WTC11 (cell line): ENCODE measurements at regions not wholly inside any gene's neighbourhood (a gene's known extent, or its start where the extent isn't known, plus 50 kb on each side); places are given as distances from the start of the nearest gene placed in this dataset.

Experiments
- ATAC-seq: fragments of 200-7000 bp; cut with Tn5 transposase; 2 replicates; pipeline ENCODE4 v1.10.0; 2021; ENCODE audit warnings: mild to moderate bottlenecking, moderate library complexity
- CTCF ChIA-PET: fragments of 300-600 bp; sonication (Branson Sonifier 250); formaldehyde crosslinking; loops from one replicate; lab custom pipeline; 2021; ENCODE audit warnings: antibody characterized with exemption; lab: Charles Lee
- POLR2A ChIA-PET: fragments of 350-600 bp; sonication (Branson Sonifier 250); formaldehyde crosslinking; loops from one replicate; lab custom pipeline; 2021; ENCODE audit warnings: antibody characterized with exemption; lab: Charles Lee
- DNase-seq: peaks from one replicate; pipeline ENCODE4 v3.0.0; 2021; ENCODE audit warnings: low spot score
- H3K27ac Mint-ChIP-seq: 2 replicates; pipeline ENCODE4 v1.8.0; 2021; ENCODE audit warnings: mixed read lengths
- H3K27me3 Mint-ChIP-seq: 2 replicates; pipeline ENCODE4 v1.8.0; 2021; ENCODE audit warnings: low read depth, mild to moderate bottlenecking, moderate library complexity, mixed read lengths
- H3K36me3 Mint-ChIP-seq: 2 replicates; pipeline ENCODE4 v1.8.0; 2021; ENCODE audit warnings: mixed read lengths
- H3K4me1 Mint-ChIP-seq: 2 replicates; pipeline ENCODE4 v1.8.0; 2022; ENCODE audit warnings: mixed read lengths
- H3K4me3 Mint-ChIP-seq: 2 replicates; pipeline ENCODE4 v1.8.0; 2021; ENCODE audit warnings: mild to moderate bottlenecking, moderate library complexity, mixed read lengths
- H3K9me3 Mint-ChIP-seq: 2 replicates; pipeline ENCODE4 v1.8.0; 2021; ENCODE audit warnings: mixed read lengths
- CREB1 ChIP-seq: sonication (generic); formaldehyde crosslinking; IDR thresholded peaks from 2 replicates; pipeline ENCODE4 v1.8.0; 2023; ENCODE audit warnings: mild to moderate bottlenecking, missing genetic modification reagents
- CREM ChIP-seq: sonication (generic); formaldehyde crosslinking; IDR thresholded peaks from 2 replicates; pipeline ENCODE4 v1.8.1; 2022; ENCODE audit warnings: mild to moderate bottlenecking, missing genetic modification reagents, moderate library complexity
- FOXJ3 ChIP-seq: sonication (generic); formaldehyde crosslinking; IDR thresholded peaks from 2 replicates; pipeline ENCODE4 v1.9.0; 2021; ENCODE audit warnings: missing genetic modification reagents, mild to moderate bottlenecking, borderline replicate concordance
- GABPB1 ChIP-seq: sonication (generic); formaldehyde crosslinking; IDR thresholded peaks from 2 replicates; pipeline ENCODE4 v1.8.1; 2023; ENCODE audit warnings: mild to moderate bottlenecking, missing genetic modification reagents
- GRHL2 ChIP-seq: fragments of 250-450 bp; sonication (Bioruptor Pico); IDR thresholded peaks from 2 replicates; pipeline ENCODE4 v1.8.0; 2022; ENCODE audit warnings: mild to moderate bottlenecking, moderate library complexity; ENCODE audit not compliant: insufficient replicate concordance, severe bottlenecking
- GTF2I ChIP-seq: fragments of 250-450 bp; sonication (Bioruptor Pico); conservative IDR thresholded peaks from 2 replicates; pipeline ENCODE4 v1.4.0; 2021; ENCODE audit warnings: mild to moderate bottlenecking
- HMGA2 ChIP-seq: fragments of 250-450 bp; sonication (Bioruptor Pico); IDR thresholded peaks from 2 replicates; pipeline ENCODE4 v1.4.0; 2021; ENCODE audit warnings: mild to moderate bottlenecking, moderate library complexity
- KAT7 ChIP-seq: sonication (generic); formaldehyde crosslinking; IDR thresholded peaks from 2 replicates; pipeline ENCODE4 v1.8.1; 2023; ENCODE audit warnings: missing genetic modification reagents, mild to moderate bottlenecking, borderline replicate concordance
- NFE2L1 ChIP-seq: sonication (generic); formaldehyde crosslinking; IDR thresholded peaks from 2 replicates; pipeline ENCODE4 v1.8.1; 2023; ENCODE audit warnings: missing genetic modification reagents
- NR2C2 ChIP-seq: sonication (generic); formaldehyde crosslinking; IDR thresholded peaks from 2 replicates; pipeline ENCODE4 v1.8.0; 2022; ENCODE audit warnings: mild to moderate bottlenecking, missing genetic modification reagents
- PRRX2 ChIP-seq: fragments of 250-450 bp; sonication (Bioruptor Pico); IDR thresholded peaks from 2 replicates; pipeline ENCODE4 v1.8.0; 2021; ENCODE audit warnings: mild to moderate bottlenecking
- RORB ChIP-seq: fragments of 250-450 bp; sonication (Bioruptor Pico); IDR thresholded peaks from 2 replicates; pipeline ENCODE4 v1.9.0; 2021; ENCODE audit warnings: mild to moderate bottlenecking
- SMAD4 ChIP-seq: sonication (generic); formaldehyde crosslinking; IDR thresholded peaks from 2 replicates; pipeline ENCODE4 v1.8.0; 2022; ENCODE audit warnings: mild to moderate bottlenecking, missing genetic modification reagents
- SOX15 ChIP-seq: fragments of 250-450 bp; sonication (Bioruptor Pico); IDR thresholded peaks from 2 replicates; pipeline ENCODE4 v1.9.0; 2021; ENCODE audit warnings: mild to moderate bottlenecking
- TEAD4 ChIP-seq: sonication (generic); formaldehyde crosslinking; IDR thresholded peaks from 2 replicates; pipeline ENCODE4 v1.8.0; 2022; ENCODE audit warnings: mild to moderate bottlenecking, missing genetic modification reagents
- TP53 ChIP-seq: sonication (generic); formaldehyde crosslinking; IDR thresholded peaks from 2 replicates; pipeline ENCODE4 v1.8.1; 2023; ENCODE audit warnings: mild to moderate bottlenecking, missing genetic modification reagents
- ZNF138 ChIP-seq: sonication (generic); formaldehyde crosslinking; conservative IDR thresholded peaks from 2 replicates; pipeline ENCODE4 v1.8.1; 2022; ENCODE audit warnings: mild to moderate bottlenecking, moderate library complexity, missing genetic modification reagents
- ZNF219 ChIP-seq: sonication (generic); formaldehyde crosslinking; IDR thresholded peaks from 2 replicates; pipeline ENCODE4 v1.8.0; 2023; ENCODE audit warnings: missing genetic modification reagents, mild to moderate bottlenecking, borderline replicate concordance
- ZNF232 ChIP-seq: sonication (generic); formaldehyde crosslinking; IDR thresholded peaks from 2 replicates; pipeline ENCODE4 v1.8.0; 2022; ENCODE audit warnings: mild to moderate bottlenecking, missing genetic modification reagents
- ZNF263 ChIP-seq: sonication (generic); formaldehyde crosslinking; IDR thresholded peaks from 2 replicates; pipeline ENCODE4 v1.8.1; 2022; ENCODE audit warnings: low read depth, mild to moderate bottlenecking, moderate library complexity, missing genetic modification reagents
- ZNF317 ChIP-seq: sonication (generic); formaldehyde crosslinking; IDR thresholded peaks from 2 replicates; pipeline ENCODE4 v1.8.1; 2023; ENCODE audit warnings: low read depth, mild to moderate bottlenecking, moderate library complexity, missing genetic modification reagents, borderline replicate concordance
- ZNF423 ChIP-seq: fragments of 250-450 bp; sonication (Bioruptor Pico); IDR thresholded peaks from 2 replicates; pipeline ENCODE4 v2.1.2; 2022; ENCODE audit warnings: mild to moderate bottlenecking, moderate library complexity
- ZNF671 ChIP-seq: fragments of 250-450 bp; sonication (Bioruptor Pico); IDR thresholded peaks from 2 replicates; pipeline ENCODE4 v1.8.0; 2021; ENCODE audit warnings: mild to moderate bottlenecking
- TF ChIP-seq, protein P1 (sequence below): sonication (generic); formaldehyde crosslinking; IDR thresholded peaks from 2 replicates; pipeline ENCODE4 v1.8.0; 2022; ENCODE audit warnings: mild to moderate bottlenecking, missing genetic modification reagents
- TF ChIP-seq, protein P2 (sequence below): sonication (generic); formaldehyde crosslinking; IDR thresholded peaks from 2 replicates; pipeline ENCODE4 v1.8.1; 2022; ENCODE audit warnings: missing genetic modification reagents, borderline replicate concordance
- TF ChIP-seq, protein P3 (sequence below): sonication (generic); formaldehyde crosslinking; IDR thresholded peaks from 2 replicates; pipeline ENCODE4 v1.8.1; 2022; ENCODE audit warnings: low read depth, missing genetic modification reagents, borderline replicate concordance
- TF ChIP-seq, protein P4 (sequence below): sonication (generic); formaldehyde crosslinking; IDR thresholded peaks from 2 replicates; pipeline ENCODE4 v1.8.0; 2022; ENCODE audit warnings: missing genetic modification reagents
- TF ChIP-seq, protein P5 (sequence below): fragments of 250-450 bp; sonication (Bioruptor Pico); conservative IDR thresholded peaks from 2 replicates; pipeline ENCODE4 v1.9.0; 2021; ENCODE audit warnings: mild to moderate bottlenecking
- TF ChIP-seq, protein P6 (sequence below): sonication (generic); formaldehyde crosslinking; IDR thresholded peaks from 2 replicates; pipeline ENCODE4 v1.8.1; 2023; ENCODE audit warnings: mild to moderate bottlenecking, missing genetic modification reagents, moderate library complexity
- TF ChIP-seq, protein P7 (sequence below): sonication (generic); formaldehyde crosslinking; IDR thresholded peaks from 2 replicates; pipeline ENCODE4 v1.8.1; 2022; ENCODE audit warnings: mild to moderate bottlenecking, missing genetic modification reagents, moderate library complexity, borderline replicate concordance

DNA sequence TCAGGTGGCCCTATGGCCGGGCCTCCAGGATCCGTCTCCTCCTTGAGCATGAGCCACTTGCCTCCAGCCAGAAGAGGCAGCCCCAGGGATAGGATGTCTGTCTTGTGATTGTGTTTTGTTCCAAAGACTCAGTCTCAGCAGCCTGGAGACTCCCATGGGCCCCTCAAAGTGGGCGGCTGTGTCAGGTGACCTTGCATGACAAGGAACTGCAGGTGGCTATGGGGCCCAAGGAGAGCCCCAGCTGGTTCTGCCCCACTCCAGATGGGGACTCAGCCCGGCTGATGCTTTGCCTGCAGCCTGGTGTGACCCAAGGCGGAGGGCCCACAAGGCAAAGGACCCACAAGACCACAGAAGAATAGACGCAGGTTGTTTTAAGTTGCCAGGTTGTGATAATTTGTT, 284.3 kb upstream of the IRX4 start (continued):
- TF ChIP-seq GTF2I (no peak), NFE2L1 (CRISPR knock-in tag) (no peak), TP53 (CRISPR knock-in tag) (no peak), ZNF317 (CRISPR knock-in tag) (no peak)
- TF ChIP-seq, protein P1, sequence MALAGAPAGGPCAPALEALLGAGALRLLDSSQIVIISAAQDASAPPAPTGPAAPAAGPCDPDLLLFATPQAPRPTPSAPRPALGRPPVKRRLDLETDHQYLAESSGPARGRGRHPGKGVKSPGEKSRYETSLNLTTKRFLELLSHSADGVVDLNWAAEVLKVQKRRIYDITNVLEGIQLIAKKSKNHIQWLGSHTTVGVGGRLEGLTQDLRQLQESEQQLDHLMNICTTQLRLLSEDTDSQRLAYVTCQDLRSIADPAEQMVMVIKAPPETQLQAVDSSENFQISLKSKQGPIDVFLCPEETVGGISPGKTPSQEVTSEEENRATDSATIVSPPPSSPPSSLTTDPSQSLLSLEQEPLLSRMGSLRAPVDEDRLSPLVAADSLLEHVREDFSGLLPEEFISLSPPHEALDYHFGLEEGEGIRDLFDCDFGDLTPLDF (CRISPR knock-in tag) = no peak
- TF ChIP-seq, protein P2, sequence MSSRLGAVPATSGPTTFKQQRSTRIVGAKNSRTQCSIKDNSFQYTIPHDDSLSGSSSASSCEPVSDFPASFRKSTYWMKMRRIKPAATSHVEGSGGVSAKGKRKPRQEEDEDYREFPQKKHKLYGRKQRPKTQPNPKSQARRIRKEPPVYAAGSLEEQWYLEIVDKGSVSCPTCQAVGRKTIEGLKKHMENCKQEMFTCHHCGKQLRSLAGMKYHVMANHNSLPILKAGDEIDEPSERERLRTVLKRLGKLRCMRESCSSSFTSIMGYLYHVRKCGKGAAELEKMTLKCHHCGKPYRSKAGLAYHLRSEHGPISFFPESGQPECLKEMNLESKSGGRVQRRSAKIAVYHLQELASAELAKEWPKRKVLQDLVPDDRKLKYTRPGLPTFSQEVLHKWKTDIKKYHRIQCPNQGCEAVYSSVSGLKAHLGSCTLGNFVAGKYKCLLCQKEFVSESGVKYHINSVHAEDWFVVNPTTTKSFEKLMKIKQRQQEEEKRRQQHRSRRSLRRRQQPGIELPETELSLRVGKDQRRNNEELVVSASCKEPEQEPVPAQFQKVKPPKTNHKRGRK = no peak
- TF ChIP-seq, protein P3, sequence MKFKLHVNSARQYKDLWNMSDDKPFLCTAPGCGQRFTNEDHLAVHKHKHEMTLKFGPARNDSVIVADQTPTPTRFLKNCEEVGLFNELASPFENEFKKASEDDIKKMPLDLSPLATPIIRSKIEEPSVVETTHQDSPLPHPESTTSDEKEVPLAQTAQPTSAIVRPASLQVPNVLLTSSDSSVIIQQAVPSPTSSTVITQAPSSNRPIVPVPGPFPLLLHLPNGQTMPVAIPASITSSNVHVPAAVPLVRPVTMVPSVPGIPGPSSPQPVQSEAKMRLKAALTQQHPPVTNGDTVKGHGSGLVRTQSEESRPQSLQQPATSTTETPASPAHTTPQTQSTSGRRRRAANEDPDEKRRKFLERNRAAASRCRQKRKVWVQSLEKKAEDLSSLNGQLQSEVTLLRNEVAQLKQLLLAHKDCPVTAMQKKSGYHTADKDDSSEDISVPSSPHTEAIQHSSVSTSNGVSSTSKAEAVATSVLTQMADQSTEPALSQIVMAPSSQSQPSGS (CRISPR knock-in tag) = no peak

DNA sequence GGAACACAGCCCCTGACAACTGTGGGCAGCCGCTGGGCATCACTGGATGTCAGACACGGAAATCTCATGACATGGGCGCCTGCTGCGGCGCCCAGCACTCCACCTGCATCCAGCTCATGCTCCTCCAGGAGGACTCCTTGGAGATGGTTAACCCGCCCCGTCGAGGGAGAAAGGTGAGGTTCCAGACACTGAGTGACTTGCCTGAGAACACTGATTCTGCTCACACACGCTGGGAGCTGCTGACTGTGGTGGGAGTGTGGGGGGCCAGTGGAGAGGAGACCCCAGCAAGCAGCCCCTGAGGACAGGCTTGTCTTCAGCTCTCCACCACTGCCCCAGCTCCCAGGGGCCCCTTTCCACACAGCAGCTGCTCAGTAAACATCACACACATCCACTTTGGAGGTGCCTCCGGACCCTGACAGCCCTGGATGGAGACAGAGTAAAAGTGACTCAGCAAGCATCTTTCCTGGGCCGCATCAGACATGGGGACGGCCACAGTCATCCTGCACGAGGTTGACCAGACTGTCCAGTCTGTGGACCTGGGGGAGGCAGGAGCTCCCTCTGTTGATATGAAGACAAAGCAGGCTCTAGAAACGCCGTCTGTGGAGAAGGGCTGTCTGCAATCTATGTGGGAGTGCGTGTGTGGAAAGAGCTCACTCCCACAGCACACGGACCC, 283.7 kb upstream of the IRX4 start:
- CTCF ChIA-PET = no interaction called here

DNA sequence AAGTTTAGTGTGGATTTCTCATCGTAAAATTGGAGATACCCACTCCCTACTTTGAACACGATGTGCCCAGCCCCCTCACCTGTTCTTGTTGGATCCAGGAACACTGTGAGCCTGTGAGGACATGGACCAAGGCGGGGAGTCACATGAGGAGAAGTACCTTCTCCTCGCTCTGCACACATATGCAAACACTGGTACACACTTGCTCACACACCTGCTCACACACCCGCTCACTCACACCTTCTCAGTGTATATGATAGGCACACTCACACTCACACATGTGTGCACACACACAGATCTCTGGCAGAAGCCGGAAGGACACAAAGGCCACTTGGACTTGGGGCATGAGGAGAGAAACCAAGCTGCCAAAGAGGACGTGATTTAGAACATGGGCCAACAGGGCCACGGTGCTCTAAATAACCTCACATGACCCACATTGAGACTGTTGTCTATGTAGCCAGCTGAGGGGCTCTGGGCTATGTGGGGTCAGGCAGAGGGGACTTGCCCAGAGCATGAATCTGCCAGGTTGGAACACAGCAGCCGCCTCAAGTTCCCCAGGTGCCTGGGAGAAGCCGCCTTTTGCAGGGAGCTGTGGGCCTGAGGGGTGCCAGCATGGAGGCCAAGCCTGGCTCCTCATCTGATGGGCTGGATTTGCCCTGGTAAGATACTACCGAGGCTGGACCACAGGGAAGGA, 283.0 kb upstream of the IRX4 start:
- H3K4me3 Mint-ChIP-seq = no peak overlapping the region
- DNase-seq (no peak), ATAC-seq (no peak)
- ChIA-PET POLR2A (no interaction called here), CTCF (no interaction called here)
- H3K4me1 Mint-ChIP-seq = peaks cover 29% of the 10 kb centered on the region
- no peaks in the 10 kb centered on the region; the same call in 1 of the 2 replicates for H3K27me3 Mint-ChIP-seq
- H3K36me3 Mint-ChIP-seq = no peaks in the 10 kb centered on the region
- H3K9me3 Mint-ChIP-seq = peaks cover 3% of the 10 kb centered on the region; the same call in 1 of the 2 replicates
- no peak overlapping the region for H3K27ac Mint-ChIP-seq
- no peak for TF ChIP-seq ZNF423 (CRISPR knock-in tag)
- no peak for TF ChIP-seq PRRX2
- no peak for TF ChIP-seq SMAD4 (CRISPR knock-in tag)
- TF ChIP-seq, protein P4, sequence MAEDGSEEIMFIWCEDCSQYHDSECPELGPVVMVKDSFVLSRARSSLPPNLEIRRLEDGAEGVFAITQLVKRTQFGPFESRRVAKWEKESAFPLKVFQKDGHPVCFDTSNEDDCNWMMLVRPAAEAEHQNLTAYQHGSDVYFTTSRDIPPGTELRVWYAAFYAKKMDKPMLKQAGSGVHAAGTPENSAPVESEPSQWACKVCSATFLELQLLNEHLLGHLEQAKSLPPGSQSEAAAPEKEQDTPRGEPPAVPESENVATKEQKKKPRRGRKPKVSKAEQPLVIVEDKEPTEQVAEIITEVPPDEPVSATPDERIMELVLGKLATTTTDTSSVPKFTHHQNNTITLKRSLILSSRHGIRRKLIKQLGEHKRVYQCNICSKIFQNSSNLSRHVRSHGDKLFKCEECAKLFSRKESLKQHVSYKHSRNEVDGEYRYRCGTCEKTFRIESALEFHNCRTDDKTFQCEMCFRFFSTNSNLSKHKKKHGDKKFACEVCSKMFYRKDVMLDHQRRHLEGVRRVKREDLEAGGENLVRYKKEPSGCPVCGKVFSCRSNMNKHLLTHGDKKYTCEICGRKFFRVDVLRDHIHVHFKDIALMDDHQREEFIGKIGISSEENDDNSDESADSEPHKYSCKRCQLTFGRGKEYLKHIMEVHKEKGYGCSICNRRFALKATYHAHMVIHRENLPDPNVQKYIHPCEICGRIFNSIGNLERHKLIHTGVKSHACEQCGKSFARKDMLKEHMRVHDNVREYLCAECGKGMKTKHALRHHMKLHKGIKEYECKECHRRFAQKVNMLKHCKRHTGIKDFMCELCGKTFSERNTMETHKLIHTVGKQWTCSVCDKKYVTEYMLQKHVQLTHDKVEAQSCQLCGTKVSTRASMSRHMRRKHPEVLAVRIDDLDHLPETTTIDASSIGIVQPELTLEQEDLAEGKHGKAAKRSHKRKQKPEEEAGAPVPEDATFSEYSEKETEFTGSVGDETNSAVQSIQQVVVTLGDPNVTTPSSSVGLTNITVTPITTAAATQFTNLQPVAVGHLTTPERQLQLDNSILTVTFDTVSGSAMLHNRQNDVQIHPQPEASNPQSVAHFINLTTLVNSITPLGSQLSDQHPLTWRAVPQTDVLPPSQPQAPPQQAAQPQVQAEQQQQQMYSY (CRISPR knock-in tag) = no peak
- TF ChIP-seq, protein P5, sequence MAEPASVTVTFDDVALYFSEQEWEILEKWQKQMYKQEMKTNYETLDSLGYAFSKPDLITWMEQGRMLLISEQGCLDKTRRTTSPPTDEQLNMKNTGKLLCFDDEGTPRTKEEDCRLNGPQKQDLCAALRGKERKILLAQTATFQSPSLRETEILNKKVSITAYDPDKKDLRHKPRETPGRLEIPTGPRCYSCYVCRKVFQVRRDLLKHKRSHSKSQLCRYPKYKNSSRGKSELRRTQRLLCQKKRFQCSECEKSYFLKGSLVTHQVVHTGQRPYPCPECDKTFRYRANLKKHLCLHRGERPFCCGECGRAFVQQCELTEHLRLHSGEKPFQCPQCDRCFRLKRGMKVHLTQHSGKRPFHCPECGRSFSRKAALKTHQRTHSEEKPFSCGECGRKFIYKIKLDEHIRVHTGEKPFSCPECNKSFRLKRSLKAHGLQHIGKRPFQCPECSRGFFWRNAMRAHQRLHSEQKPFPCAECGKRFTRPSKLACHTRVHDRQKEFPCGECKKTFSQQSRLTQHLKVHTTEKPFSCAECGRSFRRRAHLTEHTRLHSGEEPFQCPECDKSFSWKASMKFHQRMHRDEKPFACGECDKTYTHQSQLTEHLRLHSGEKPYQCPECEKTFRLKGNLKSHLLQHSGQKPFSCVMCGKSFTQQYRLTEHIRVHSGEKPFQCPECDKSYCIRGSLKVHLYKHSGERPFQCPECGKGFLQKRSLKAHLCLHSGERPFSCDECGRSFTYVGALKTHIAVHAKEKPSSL (CRISPR knock-in tag) = no peak
- TF ChIP-seq GABPB1 = no peak
- TF ChIP-seq ZNF232 (CRISPR knock-in tag) = no peak

More for the DNA sequence above, 283.7 kb upstream of the IRX4 start:
- H3K27me3 Mint-ChIP-seq = no peaks in the 10 kb centered on the region; the same call in 1 of the 2 replicates
- H3K4me3 Mint-ChIP-seq = no peak overlapping the region
- H3K4me1 Mint-ChIP-seq = peaks cover 31% of the 10 kb centered on the region
- peaks cover 2% of the 10 kb centered on the region; the same call in 1 of the 2 replicates for H3K9me3 Mint-ChIP-seq
- TF ChIP-seq GRHL2 (CRISPR knock-in tag) = no peak
- TF ChIP-seq CREM (CRISPR knock-in tag) = no peak
- TF ChIP-seq TEAD4 (CRISPR knock-in tag) = no peak
- no peak for TF ChIP-seq FOXJ3
- TF ChIP-seq KAT7 (CRISPR knock-in tag) = no peak
- no peak for TF ChIP-seq RORB (CRISPR knock-in tag)
- TF ChIP-seq ZNF671 = no peak
- TF ChIP-seq ZNF263 (CRISPR knock-in tag) = no peak
- TF ChIP-seq NR2C2 (CRISPR knock-in tag) = no peak
- no peak for TF ChIP-seq ZNF219 (CRISPR knock-in tag)
- TF ChIP-seq, protein P6, sequence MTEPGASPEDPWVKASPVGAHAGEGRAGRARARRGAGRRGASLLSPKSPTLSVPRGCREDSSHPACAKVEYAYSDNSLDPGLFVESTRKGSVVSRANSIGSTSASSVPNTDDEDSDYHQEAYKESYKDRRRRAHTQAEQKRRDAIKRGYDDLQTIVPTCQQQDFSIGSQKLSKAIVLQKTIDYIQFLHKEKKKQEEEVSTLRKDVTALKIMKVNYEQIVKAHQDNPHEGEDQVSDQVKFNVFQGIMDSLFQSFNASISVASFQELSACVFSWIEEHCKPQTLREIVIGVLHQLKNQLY = no peak
- no peak for TF ChIP-seq ZNF138 (CRISPR knock-in tag)
- TF ChIP-seq, protein P7, sequence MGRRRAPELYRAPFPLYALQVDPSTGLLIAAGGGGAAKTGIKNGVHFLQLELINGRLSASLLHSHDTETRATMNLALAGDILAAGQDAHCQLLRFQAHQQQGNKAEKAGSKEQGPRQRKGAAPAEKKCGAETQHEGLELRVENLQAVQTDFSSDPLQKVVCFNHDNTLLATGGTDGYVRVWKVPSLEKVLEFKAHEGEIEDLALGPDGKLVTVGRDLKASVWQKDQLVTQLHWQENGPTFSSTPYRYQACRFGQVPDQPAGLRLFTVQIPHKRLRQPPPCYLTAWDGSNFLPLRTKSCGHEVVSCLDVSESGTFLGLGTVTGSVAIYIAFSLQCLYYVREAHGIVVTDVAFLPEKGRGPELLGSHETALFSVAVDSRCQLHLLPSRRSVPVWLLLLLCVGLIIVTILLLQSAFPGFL (CRISPR knock-in tag) = no peak
- TF ChIP-seq CREB1 (CRISPR knock-in tag) = no peak
- no peak for TF ChIP-seq HMGA2 (CRISPR knock-in tag)
- TF ChIP-seq SOX15 (CRISPR knock-in tag) = no peak
- H3K36me3 Mint-ChIP-seq = no peaks in the 10 kb centered on the region
- DNase-seq = no peak
- POLR2A ChIA-PET = no interaction called here
- ATAC-seq = no peak
- no peak overlapping the region for H3K27ac Mint-ChIP-seq
